ENCODE measurements at regions not wholly inside any gene's neighbourhood (a gene's known extent, or its start where the extent isn't known, plus 50 kb on each side); places are given as distances from the start of the nearest gene placed in this dataset.

DNA sequence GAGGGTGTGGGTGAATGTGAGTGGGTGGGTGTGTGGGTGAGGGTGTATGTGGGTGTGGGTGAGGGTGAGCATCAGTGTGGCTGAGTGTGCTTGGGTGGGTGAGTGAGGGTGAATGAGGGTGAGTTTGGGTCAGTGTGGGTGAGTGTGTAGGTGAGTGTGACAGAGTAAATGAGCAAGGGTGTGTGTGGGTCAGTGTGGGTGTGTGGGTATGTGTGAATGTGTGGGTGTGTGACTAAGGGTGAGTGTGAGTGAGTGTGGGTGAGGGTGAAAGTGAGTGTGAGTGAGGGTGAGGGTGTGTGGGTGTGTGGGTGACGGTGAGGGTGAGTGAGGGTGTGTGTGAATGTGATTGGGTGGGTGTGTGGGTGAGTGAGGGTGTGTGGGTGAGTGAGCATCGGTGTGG is 1676.7 kb upstream of the TENM3 start:
- no peak overlapping the region for H3K4me3 ChIP-seq (ENCODE audit: low read depth, low read length)
- TF ChIP-seq, protein P1, sequence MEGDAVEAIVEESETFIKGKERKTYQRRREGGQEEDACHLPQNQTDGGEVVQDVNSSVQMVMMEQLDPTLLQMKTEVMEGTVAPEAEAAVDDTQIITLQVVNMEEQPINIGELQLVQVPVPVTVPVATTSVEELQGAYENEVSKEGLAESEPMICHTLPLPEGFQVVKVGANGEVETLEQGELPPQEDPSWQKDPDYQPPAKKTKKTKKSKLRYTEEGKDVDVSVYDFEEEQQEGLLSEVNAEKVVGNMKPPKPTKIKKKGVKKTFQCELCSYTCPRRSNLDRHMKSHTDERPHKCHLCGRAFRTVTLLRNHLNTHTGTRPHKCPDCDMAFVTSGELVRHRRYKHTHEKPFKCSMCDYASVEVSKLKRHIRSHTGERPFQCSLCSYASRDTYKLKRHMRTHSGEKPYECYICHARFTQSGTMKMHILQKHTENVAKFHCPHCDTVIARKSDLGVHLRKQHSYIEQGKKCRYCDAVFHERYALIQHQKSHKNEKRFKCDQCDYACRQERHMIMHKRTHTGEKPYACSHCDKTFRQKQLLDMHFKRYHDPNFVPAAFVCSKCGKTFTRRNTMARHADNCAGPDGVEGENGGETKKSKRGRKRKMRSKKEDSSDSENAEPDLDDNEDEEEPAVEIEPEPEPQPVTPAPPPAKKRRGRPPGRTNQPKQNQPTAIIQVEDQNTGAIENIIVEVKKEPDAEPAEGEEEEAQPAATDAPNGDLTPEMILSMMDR (IDR thresholded peaks at IDR 0.05; ENCODE audit: insufficient read depth, low read length), result no peak
- DNase-seq (ENCODE audit: low read depth), result no peak

DNA sequence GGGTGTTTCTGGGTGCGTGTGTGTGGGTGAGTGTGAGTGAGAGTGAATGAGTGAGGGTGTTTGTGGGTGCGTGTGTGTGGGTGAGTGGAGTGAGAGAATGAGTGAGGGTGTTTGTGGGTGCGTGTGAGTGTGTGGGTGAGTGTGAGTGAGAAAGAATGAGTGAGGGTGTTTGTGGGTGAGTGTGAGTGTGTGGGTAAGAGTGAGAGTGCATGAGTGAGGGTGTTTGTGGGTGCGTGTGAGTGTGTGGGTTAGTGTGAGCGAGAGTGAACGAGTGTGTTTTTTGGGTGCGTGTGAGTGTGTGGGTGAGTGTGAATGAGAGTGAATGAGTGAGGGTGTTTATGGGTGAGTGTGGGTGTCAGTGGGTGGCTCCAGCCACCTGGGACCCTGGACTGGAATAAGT is 1676.1 kb upstream of the TENM3 start:
- TF ChIP-seq, protein P1 (IDR thresholded peaks at IDR 0.05; ENCODE audit: insufficient read depth, low read length), result no peak
- H3K4me3 ChIP-seq (ENCODE audit: low read depth, low read length), result no peak overlapping the region
- DNase-seq (ENCODE audit: low read depth), result no peak

- TF ChIP-seq, protein P1 (IDR thresholded peaks at IDR 0.05; ENCODE audit: insufficient read depth, low read length), result no peak
- H3K4me3 ChIP-seq (ENCODE audit: low read depth, low read length), result no peak overlapping the region
- DNase-seq (ENCODE audit: low read depth), result no peak
These were observed 1671.6 kb upstream of the TENM3 start for GRCh38 chr4:180571516-180572055.

- TF ChIP-seq, protein P1 (IDR thresholded peaks at IDR 0.05; ENCODE audit: insufficient read depth, low read length), result no peak
- H3K4me3 ChIP-seq (ENCODE audit: low read depth, low read length), result no peak overlapping the region
- no peak for DNase-seq (ENCODE audit: low read depth)
These were observed 1665.0 kb upstream of the TENM3 start for GRCh38 chr4:180578175-180578574.

- H3K4me3 ChIP-seq (ENCODE audit: low read depth, low read length), result no peak overlapping the region
- TF ChIP-seq, protein P1 (IDR thresholded peaks at IDR 0.05; ENCODE audit: insufficient read depth, low read length), result no peak
- DNase-seq (ENCODE audit: low read depth), result no peak
These were observed 1662.1 kb upstream of the TENM3 start for GRCh38 chr4:180581061-180581460.

DNA sequence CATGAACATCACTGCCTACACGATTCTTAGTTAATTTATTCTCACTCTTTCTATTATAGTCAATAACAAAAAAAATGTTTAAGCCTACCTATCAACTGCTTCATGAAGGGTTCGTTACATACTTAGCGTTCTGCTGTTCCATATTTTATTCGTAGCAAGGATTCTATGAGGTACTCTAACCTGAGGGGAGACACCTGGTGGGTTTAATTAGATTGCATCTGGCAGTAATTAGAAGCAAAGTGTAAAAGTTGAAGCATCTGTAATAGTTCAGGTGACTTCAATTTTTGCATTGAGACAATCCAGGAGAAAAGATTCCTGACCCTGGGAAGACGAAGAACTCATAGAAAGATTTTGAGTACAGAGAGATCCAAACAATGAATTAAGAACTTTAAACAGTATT is 1655.8 kb upstream of the TENM3 start:
- TF ChIP-seq, protein P1 (IDR thresholded peaks at IDR 0.05; ENCODE audit: insufficient read depth, low read length), result no peak

GRCh38 chr4:180589575-180589974 is 1653.6 kb upstream of the TENM3 start:
- no peak for DNase-seq (ENCODE audit: low read depth)
- TF ChIP-seq, protein P1 (IDR thresholded peaks at IDR 0.05; ENCODE audit: insufficient read depth, low read length), result no peak
- no peak overlapping the region for H3K4me3 ChIP-seq (ENCODE audit: low read depth, low read length)

More for the DNA sequence above, 1655.8 kb upstream of the TENM3 start:
- no peak for DNase-seq (ENCODE audit: low read depth)
- no peak overlapping the region for H3K4me3 ChIP-seq (ENCODE audit: low read depth, low read length)
